Middle frontal gyrus (tissue), 1 donor: ENCODE measurements at regions not wholly inside any gene's neighbourhood (a gene's known extent, or its start where the extent isn't known, plus 50 kb on each side); places are given as distances from the start of the nearest gene placed in this dataset.

Source experiments
- DNase-seq: peaks from one replicate; pipeline ENCODE4 v3.0.0-alpha.2; 2015; ENCODE audit warnings: low spot score; ENCODE audit errors: extremely low spot score

DNA sequence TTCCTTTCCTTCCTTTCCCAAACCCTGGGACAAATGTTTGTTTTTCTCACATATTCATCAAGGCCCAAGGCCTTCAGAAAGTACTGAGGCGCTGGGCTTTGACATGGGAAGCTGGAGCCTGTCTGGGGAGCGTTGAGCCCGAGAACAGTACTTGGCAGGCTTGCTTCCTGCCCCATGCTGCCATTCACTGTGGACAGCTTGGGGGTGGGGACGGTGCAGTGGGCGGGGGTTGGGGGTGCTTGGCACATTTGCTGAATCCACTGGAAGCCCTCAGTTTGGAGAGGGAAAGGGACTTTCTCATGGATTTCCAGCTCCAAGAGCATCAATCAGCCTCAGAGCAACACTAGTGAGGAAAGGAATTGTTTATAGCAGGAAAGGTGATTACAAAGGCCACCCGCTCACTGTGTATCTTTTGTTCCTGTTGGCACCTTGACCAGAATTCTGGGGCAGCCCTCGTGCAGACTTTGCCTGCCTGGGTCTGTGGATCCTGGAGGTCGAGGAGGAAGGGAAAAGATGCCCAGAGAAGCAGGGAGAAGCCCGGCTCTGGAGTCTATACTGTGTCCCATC lies 199.8 kb upstream of the RGMA start:
- DNase-seq, result no peak

DNA sequence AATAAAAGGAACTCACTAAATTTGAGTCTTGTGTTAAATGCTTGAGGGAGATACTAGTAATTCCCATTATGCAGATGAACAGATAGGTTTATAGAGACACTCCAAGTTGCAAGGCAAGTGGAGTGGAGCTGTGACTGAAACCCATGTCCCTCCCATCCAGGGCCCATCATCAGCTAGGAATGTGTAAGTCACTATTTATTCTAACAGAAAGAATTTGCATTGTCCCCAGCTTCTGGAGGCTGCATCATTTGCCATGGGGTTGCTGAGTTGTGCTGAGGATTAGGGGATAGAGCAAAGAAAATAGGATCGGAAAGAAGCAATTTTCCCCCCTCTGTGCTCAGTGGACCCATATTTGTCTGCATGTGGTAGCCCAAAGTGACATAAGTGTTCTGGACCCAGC lies 197.4 kb upstream of the RGMA start:
- no peak for DNase-seq

DNA sequence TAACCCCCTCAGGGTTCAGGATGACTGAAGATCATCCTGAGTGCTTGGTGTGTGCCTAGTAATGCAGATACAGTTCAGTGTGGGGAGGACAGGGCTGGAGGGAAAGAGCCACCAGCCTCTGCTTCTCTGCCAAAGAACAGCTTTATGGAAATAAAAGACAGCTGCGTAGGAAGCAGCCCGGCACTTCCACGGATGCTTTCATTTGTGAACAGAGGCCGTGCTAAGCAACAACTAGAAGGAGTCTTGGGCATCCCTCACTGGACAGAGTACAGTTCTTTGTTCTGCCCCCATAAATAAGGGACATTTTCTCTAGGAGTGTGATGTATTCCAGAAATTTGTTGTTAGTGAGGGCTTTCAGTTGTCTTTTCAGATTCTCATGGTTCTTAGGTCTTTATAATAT lies 194.8 kb upstream of the RGMA start:
- DNase-seq, result no peak

DNA sequence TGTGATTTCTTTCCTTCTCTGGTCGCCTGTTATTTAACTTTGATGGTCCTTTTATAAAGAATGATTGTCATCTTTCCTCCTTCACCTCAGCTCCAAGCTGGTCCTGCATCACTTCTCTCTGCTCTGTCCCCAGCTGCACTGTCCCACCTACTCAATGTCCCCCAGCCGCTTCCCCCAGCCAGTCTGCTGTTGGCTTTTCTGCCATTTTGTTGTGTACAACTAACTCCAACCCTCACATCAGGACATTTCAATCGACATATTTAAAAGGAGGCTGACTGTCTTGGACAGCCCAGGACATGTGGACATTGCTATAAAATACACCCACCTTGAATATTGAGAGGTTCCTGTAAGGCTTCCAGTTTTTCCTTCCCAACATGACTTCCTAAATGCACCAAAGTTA lies 193.8 kb upstream of the RGMA start:
- DNase-seq, result no peak

DNA sequence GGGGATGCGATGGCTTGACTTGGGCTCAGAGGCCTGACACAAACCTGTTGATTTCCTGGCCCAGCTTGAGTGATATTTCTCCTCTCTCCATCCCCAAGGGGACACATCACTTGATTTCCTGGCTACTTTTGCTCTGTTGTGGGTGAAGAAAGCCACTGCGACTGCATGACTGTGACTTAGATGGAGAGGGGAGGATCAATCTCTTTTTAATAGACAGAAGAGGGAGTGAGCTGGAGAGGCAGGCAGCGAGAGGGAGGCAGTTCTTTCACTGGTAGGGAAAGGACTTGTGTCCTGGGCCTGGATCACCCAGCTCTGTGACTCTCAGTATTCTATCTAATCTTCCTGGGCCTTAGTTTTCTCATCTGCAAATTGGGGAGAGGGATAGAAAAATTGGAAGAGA lies 189.8 kb upstream of the RGMA start:
- DNase-seq, result no peak

DNA sequence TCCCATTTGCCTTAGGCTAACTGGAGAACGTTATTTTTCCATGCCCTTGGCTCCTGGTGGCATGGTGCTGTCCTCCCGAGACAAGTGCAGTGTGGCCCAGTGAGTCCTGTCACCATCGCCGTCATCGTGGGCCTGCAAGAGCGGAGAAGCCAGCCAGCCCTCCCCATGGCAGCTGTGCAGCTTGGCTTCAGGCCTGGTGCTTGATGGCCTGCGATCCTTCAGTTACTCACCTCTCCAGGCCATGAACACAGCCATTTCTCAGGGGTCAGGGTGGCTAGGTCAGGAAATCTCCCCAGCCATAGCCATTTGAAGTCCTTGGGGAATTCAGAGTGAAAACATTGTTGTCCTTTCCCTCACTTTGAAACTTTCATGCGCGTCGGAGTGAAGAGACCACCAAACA lies 189.0 kb upstream of the RGMA start:
- DNase-seq, result no peak

DNA sequence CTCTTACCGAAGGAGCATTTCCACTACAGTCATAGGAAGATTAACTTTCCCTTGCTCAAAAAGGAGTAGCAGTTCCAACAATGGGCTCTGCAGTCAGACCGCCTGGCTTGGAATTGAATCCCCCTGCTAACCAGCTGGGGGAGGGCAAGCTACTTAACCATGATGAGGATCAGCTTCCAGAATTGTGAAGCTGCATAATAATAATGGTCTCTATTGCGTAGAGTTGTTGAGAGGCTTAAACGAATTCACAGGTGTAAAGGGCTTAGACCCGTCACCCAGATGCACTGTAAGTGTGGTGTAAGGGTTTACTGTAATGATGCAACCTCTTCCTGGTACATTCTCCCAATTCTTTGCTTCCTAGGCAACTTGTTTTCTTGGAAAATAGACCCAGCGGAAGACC lies 185.2 kb upstream of the RGMA start:
- DNase-seq, result no peak

DNA sequence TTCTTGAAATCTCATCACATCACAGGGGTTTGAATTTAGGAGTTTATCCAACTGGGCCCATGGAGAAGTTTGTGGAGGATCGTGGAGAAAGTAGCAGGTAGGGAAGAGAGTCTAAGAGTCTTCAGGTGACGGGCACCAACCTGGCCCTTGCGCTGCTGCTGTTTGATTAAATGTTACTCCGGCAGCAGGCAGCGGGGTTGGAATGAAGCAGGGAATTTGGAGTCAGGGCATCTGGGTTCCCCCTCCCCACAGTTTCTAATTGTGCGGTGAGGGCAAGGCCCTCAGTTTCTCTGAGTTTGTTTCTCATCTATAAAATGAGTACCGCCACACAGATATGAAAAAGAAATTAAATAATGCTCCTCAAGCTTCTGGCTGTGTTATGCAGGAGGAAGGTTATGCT lies 182.9 kb upstream of the RGMA start:
- no peak for DNase-seq

DNA sequence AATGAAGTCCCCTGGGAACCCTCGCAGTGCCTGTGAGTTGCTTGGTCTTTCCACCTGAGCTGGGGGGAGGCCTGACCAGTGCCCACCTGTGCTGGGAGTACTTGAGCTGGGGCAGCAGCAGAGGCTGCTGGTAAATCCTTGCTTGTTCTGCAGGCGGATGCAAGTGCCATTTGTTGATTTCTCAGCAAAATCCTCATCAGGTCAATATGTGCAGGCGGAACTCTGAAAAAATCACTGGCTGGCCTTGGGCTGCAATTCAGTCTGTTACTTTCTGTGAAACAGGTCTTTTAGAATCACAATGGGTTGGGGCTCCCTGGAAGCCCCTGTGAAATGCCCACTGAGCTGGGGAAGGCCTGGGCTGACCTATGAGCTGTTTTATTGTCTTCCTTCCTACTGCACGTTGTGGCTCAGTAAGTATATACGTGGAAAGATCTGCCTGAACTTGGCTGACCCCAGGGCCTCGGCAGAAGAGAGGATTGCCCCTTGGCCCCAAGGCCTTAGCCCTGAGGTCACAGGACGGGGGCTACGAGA lies 182.0 kb upstream of the RGMA start:
- DNase-seq, result no peak

DNA sequence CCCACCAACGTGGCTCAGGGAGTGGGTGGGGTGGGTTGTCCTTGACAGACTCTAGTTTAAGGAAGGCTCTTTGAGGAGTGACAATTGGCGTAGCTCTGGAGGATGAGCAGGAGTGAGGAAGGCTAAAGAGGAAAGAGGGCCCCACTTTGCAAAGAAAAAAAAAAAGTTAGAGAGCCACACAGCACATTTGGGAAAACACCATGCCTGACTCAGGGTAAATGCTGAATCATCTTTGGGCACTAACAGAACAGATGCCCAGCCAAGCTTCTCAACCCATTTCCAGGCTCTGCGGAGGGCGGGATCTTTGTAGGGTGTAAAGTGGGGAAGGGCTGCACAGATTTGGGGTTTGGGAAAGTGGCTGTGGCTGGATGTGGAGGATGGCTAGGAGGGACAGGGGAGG lies 179.1 kb upstream of the RGMA start:
- DNase-seq, result no peak

DNA sequence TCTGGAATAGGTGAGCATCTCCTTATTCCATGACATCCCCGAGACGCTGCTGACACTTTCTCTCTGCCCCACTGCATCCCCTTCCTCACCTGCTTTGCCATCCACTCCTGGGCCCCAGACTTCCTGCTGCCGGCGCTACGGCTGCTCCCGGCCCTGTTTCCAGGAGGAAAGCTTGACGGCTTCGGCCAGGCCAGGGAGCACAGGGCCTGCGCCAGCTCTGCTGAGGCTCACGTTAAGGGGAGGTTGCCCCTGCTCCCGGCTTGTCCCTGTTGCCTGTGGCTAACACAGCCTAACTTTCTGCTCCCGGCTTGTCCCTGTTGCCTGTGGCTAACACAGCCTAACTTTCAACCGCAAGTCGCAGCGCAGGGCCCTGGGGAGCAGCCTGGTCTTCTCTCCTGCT lies 177.3 kb upstream of the RGMA start:
- DNase-seq, result no peak

DNA sequence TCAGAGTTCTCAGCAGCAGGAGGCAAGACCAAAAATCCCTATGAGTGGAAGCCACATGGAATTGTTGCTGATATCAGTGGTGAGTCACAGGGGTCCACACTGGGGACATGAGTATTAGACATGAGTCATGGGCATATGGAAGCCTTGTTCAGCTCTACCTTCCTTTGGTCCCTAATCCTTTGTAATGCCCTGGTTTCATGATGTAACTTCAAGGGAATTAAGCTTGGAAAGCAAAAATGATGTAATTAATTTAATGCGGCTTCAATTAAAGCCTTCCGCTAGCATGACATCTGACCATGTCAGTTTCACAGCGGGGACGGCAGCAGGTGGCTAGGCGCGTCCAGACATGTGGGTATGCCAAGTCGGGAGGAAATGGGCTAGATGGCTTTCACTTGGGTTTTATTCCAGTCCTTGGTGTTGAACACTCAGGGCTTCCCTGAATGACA lies 176.1 kb upstream of the RGMA start:
- no peak for DNase-seq

DNA sequence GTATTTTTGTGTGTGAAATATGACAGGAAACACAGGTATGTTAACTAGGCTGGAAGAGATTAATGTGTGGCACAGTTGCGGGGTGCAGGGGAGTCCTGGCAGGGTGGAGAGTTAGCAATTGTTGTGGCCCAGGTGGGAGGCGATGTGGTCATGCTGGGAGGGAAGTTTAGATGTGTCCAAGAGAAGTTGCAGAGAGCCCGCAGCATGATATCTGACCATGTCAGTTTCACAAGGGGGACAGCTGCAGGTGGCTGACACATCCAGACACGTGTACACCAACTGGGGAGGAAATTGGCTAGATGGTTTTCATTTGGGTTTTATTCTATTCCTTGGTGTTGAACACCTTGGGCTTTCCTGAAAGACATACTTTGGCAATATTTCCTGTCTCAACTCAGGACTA lies 172.8 kb upstream of the RGMA start:
- DNase-seq, result no peak

DNA sequence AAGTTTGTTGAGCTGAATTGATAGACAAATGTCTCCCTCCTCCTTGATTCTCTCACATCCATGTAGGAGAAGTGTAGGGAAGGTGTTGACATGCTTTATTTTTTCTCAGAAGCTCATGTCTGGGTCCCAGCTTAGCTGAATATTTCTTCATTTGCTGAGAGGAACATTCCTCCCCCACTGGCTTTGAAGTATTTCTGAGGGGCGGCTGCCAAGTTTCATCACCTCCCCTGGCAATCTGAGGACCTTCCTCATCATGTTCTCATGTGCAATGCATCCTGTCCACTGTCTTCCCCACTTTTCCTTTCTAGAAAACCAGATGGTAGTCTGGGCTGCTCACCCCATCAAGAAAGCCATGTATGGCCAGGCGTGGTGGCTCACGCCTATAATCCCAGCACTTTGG lies 168.9 kb upstream of the RGMA start:
- no peak for DNase-seq

DNA sequence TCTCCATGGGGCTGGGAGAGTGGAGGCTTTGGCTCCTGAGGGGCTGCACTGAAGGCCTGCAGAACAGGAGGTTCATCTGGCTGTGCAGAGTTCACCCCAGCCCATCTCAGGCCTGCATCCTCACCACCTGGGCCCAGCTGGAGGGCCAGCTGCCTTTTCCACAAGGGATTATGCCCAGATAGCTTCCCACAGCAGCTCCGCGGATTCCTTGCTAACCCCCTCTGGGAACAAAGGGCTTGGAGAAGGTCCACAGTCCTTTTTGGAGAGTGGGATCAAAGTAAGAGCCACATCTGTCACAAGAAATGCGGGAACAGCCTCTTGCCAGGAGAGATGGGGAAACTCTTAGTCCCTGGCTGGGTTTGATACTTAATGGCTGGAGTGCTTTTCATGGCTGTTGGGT lies 164.7 kb upstream of the RGMA start:
- no peak for DNase-seq

DNA sequence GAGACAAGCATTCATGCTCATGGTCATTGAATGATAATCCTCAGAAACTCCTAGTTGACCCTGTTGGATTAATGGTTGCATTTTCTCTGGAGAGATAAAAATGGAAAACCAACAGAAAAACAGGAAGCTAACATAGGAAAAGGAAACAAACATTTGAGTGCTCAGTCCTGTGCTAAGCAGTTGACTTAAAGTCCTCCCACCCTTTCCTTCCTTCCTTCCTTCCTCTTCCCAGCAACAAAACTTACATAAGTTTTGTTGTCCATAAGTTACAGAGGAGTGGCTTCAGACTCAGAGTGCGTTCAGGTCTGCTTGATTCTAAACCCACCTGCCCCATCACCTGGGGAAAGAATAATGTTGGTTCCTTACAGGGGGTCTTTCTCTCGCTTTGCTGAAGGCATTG lies 163.8 kb upstream of the RGMA start:
- no peak for DNase-seq

DNA sequence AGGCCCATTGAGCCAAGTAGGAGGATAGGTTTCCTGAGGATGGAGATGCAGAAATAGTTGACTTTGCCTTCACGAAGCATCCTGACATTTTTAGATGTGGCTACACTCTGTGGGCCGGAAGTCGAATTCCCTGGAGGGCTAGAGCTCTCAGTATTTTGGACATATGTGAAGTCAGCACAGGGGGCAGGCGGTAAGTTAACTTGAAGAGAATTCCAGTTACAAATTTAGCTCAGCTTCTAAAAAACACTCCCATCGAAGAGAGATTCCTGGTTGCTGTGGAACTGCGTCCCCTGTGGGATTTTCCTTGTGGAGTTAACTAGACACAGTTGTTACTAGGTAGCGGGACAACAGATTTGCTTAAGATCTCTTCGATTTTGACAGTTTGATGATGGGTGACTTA lies 161.9 kb upstream of the RGMA start:
- no peak for DNase-seq

DNA sequence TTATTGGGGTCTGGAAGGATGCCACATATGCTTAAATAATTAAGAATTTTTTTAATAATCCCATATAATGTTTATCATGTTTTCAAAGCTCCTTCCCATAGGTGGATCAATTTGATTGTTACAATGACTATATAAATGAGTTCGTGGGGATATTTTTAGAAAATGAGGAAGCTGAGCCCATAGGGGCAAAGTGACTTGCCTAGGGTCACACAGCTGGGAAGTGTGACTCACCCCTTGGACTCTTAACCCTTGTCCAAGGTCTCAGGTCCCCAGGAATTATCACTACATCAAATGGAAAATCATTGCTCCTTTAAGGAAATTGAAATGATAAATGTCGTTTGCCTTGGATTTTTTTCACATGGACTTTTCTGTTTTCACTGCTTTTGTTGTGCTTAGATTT lies 161.2 kb upstream of the RGMA start:
- DNase-seq, result no peak

DNA sequence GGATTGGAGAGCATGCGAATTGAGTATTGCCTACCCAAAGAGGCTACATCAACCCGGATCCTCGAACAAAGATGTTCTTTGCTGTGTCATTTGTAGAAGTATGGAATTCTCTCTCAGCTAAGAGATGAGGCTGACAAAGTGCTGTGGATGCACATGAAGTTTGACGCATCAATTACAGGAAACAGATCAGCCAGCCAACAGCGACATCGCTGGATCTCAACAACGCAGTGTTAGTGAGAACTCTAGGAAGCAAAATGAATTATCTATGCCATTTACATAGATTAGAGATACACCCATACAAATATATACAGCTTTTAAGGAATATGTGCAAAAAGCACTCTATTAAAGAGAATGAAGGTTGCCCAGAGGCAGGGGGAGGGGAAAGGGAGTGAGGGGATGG lies 160.6 kb upstream of the RGMA start:
- DNase-seq, result no peak

DNA sequence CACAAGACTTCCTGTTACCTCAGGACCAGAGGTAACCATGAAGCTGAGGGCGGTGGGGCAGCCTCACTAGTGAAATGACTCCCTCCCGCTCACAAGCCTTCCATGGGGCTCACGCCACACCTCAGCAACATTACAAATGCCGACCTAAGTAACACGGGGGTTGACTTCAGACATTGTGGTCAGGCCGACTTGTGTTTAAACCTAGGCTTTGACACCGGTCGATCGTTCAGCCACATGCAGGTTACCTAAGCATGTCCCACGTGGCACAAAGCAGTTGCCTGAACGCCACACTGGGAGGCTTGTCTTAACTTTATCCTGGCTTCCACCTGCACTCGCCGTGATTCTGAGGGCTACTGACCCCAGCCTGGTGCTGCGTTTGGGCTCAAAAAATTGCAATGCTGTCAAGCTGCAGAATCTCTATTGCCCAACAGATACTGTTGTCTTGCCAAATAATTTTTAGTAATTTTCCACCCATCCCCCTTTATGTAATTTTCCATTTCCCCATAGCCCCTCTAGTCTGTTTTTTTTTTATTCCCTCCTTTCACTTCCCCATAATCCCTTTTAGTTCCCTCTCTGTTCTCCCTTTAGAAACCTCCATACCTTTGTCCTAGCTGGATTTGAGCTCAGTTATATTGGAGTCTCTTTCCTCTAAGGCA lies 158.6 kb upstream of the RGMA start:
- DNase-seq, result no peak

DNA sequence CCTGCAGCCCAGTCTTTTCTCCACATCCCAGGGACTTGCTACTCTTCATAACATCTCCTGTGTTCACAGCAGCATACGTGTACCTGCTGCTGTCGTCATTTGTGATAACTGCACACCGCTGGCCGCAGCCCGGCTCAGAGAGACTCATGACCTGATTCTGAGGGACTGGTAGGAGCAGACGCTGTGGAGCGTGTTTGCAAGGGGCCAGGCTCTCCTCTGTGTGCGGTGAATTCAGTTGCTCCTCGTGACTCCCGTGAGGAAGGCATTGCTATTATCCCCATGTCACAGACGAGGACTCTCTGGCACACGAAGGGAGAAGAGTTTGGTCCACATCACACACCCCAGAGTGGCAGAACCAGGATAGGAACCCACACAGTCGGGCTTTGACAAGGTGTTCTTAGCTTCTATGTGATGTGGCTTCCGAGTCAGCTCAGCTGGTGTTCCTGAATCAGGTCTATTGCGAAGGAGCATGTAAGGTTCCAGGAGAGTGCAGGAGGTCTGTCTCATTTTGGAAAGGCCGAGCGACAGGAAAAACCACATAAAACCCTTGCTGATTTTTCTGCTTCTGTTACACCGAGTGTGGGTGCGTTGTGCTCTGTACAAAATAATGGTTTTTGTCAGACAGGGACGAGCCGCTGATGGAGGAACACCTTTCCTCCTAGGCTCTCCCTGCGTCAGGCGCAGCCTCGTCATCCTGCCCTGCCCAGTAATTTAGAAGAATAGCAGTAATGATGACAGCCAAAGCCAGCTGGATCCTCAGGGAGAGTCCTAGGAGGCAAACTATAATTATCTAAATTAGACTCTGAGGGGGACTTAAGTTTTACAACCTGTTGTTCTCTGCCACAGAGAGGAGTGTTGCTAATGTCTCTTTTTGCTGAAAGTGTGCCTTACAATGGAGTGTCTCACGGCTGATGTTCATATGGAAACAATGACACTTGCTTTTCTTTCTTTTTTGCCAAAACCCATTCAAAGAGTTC lies 157.5 kb upstream of the RGMA start:
- no peak for DNase-seq

DNA sequence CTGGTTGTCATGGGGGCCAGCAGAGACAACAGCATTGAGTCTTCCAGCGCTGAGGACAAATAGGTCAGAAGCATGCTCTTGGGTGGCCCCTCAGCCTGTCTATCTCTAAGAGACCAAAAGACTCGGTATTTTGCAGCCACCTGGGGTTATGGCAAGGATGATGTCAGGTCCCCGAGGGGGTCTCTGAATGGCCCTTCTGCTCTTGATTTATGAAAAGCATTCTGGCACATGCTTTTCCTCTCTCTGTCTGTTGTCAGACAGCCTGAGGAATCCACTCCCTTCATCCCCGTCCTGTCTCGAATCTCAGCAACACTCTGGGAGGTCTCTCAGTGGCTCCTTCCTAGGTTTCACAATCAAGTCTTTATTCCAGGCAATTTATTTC lies 156.6 kb upstream of the RGMA start:
- no peak for DNase-seq
